ENCODE measurements at regions not wholly inside any gene's neighbourhood (a gene's known extent, or its start where the extent isn't known, plus 50 kb on each side); places are given as distances from the start of the nearest gene placed in this dataset.

DNA sequence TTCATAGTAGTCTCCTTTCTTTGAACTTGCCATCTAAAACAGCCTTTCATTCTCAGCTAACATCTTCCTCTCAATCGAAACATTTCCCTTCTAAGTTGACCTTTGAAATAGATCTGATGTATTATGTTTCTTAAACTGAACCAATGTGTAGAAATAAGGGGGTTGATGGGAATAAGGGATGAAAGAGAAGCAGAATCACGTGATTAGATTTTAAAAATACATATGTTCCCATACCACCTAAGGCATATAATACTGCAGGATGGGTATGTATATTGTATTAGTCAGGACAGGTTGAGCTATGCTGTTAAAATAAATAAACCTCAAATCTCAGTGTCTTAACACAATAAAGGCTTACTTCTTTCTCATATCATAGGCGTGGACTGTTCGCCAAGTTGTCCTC, 207.5 kb upstream of the SRD5A2 start:
- TF ChIP-seq CSRNP3 (CRISPR knock-in tag; IDR thresholded peaks at IDR 0.05): no peak
- TF ChIP-seq CREB5 (CRISPR knock-in tag; IDR thresholded peaks at IDR 0.05; ENCODE audit: low read depth): no peak
- ATAC-seq: no peak

GRCh38 chr2:31785876-31786275, 205.1 kb upstream of the SRD5A2 start:
- ATAC-seq: no peak

DNA sequence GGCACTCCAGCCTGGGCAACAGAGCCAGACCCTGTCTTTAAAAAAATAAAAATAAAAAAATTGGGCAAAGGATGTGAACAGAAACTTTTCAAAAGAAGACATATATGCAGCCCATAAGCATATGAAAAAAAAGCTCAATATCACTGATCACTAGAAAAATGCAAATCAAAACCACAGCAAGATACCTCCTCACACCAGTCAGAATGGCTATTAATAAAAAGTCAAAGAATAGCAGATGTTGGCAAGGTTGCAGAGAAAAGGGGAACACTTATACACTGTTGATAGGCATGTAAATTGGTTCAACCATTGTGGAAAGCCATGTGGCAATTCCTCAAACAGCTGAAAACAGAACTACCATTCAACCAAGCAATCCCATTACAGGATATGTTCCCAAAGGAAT, 204.1 kb upstream of the SRD5A2 start:
- ATAC-seq: no peak

More at GRCh38 chr2:31785876-31786275, 205.1 kb upstream of the SRD5A2 start:
- TF ChIP-seq ZNF8 (CRISPR knock-in tag; IDR thresholded peaks at IDR 0.05) (no peak), OSR1 (CRISPR knock-in tag; IDR thresholded peaks at IDR 0.05) (no peak), ZNF70 (CRISPR knock-in tag; IDR thresholded peaks at IDR 0.05) (no peak), TOX (CRISPR knock-in tag; IDR thresholded peaks at IDR 0.05; ENCODE audit: borderline replicate concordance) (no peak), ISL1 (CRISPR knock-in tag; IDR thresholded peaks at IDR 0.05) (no peak), CSDC2 (CRISPR knock-in tag; IDR thresholded peaks at IDR 0.05) (no peak), CREB5 (CRISPR knock-in tag; IDR thresholded peaks at IDR 0.05; ENCODE audit: low read depth) (no peak), BACH2 (CRISPR knock-in tag; IDR thresholded peaks at IDR 0.05; ENCODE audit: borderline replicate concordance) (no peak), PPARA (CRISPR knock-in tag; IDR thresholded peaks at IDR 0.05; ENCODE audit: borderline replicate concordance) (no peak), ARNTL (CRISPR knock-in tag; IDR thresholded peaks at IDR 0.05; ENCODE audit: borderline replicate concordance, low read depth) (no peak), ESRRG (CRISPR knock-in tag; IDR thresholded peaks at IDR 0.05) (no peak), CSRNP3 (CRISPR knock-in tag; IDR thresholded peaks at IDR 0.05) (no peak), ZFP3 (CRISPR knock-in tag; IDR thresholded peaks at IDR 0.05) (no peak), ZFP30 (CRISPR knock-in tag; IDR thresholded peaks at IDR 0.05) (no peak), GLIS3 (CRISPR knock-in tag; IDR thresholded peaks at IDR 0.05) (no peak), ZC3H10 (CRISPR knock-in tag; IDR thresholded peaks at IDR 0.05) (no peak), RARB (CRISPR knock-in tag; IDR thresholded peaks at IDR 0.05) (no peak)
- TF ChIP-seq, protein P1, sequence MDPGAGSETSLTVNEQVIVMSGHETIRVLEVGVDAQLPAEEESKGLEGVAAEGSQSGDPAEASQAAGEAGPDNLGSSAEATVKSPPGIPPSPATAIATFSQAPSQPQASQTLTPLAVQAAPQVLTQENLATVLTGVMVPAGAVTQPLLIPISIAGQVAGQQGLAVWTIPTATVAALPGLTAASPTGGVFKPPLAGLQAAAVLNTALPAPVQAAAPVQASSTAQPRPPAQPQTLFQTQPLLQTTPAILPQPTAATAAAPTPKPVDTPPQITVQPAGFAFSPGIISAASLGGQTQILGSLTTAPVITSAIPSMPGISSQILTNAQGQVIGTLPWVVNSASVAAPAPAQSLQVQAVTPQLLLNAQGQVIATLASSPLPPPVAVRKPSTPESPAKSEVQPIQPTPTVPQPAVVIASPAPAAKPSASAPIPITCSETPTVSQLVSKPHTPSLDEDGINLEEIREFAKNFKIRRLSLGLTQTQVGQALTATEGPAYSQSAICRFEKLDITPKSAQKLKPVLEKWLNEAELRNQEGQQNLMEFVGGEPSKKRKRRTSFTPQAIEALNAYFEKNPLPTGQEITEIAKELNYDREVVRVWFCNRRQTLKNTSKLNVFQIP (CRISPR knock-in tag; IDR thresholded peaks at IDR 0.05; ENCODE audit: borderline replicate concordance, low read depth): no peak
- TF ChIP-seq, protein P2, sequence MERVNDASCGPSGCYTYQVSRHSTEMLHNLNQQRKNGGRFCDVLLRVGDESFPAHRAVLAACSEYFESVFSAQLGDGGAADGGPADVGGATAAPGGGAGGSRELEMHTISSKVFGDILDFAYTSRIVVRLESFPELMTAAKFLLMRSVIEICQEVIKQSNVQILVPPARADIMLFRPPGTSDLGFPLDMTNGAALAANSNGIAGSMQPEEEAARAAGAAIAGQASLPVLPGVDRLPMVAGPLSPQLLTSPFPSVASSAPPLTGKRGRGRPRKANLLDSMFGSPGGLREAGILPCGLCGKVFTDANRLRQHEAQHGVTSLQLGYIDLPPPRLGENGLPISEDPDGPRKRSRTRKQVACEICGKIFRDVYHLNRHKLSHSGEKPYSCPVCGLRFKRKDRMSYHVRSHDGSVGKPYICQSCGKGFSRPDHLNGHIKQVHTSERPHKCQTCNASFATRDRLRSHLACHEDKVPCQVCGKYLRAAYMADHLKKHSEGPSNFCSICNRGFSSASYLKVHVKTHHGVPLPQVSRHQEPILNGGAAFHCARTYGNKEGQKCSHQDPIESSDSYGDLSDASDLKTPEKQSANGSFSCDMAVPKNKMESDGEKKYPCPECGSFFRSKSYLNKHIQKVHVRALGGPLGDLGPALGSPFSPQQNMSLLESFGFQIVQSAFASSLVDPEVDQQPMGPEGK (CRISPR knock-in tag; IDR thresholded peaks at IDR 0.05; ENCODE audit: borderline replicate concordance): no peak

More for the DNA sequence above, 204.1 kb upstream of the SRD5A2 start:
- TF ChIP-seq RARB (CRISPR knock-in tag; IDR thresholded peaks at IDR 0.05) (no peak), TSHZ2 (CRISPR knock-in tag; IDR thresholded peaks at IDR 0.05) (no peak), ZC3H10 (CRISPR knock-in tag; IDR thresholded peaks at IDR 0.05) (no peak)
- TF ChIP-seq, protein P2 (CRISPR knock-in tag; IDR thresholded peaks at IDR 0.05; ENCODE audit: borderline replicate concordance): no peak

All from SK-N-SH treated with all-trans-retinoic acid at 6 μM for 48 hours (cell line).